NCI-H748 treated with DMSO at 0.1 percent for 48 hours (cell line): ENCODE measurements at regions not wholly inside any gene's neighbourhood (a gene's known extent, or its start where the extent isn't known, plus 50 kb on each side); places are given as distances from the start of the nearest gene placed in this dataset.
A peak's percentile ranks its signal among the peaks of the same experiment; 100 is the strongest.
"Not testable (repeated sequence)": the region's sequence is repeated elsewhere in the genome, so short reads cannot be mapped to it uniquely, and the experiment has no call there.

ENCODE experiments used
- DNase-seq: peaks from one replicate; lab custom pipeline; 2025; lab: John Stamatoyannopoulos, UW

DNA sequence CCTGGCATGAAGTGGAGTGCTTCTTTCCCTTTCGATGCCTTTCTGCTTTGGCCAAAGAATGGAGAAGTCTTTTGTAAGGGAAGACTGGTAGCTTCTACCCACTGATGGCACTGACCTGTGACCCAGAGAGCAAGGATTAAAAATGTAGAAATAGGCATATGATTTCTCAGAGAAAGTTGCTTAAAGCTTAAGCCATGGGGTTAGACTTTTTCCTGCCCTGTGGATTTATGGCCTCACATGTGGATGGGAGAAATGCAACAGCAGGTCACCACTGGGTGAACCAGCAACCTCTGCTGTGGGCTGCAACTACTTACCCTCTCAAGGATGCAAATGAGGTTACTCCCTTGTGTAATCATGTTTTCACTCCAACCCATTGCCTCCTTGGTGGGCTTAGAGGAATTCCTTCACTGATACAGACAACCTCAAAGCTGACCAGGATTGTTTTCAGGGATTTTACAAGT is 86.7 kb upstream of the CDC42EP3 start:
- not testable (repeated sequence) for DNase-seq

DNA sequence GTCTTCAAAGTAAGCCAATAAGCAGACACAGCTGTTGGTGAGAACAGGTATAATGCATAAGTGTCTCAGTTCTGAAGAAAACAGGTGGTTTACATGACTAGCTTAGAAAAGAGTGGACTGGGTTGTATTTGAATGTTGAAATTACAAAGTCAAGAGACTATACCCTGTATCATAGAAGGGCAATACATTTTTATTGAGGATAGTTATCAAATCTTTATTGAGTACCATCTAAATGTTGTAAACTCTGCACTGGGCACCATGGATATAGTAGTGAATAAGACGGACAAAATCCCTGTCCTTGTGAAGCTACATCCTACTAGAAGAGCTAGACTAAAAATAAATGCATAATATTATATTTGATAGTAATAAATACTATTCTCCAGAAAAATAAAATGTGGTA is 88.5 kb upstream of the CDC42EP3 start:
- not testable (repeated sequence) for DNase-seq

DNA sequence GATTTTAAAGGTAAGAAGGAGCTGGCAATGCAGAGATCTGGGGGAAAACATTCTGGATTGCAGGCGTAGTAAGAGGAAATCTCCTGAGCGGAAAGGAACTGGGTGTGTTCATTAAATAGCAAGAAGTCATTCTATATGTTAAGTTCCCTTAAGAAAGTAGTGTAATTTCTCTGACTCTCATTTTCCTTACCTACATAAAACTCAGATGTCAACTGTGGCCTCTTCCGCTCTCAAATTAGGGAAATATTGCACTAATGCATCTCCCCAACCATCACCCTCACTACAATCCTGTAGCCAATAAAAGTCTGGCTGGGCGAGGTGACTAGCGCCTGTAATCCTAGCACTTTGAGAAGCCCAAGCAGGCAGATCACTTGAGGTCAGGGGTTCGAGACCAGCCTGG is 89.0 kb upstream of the CDC42EP3 start:
- no peak for DNase-seq

DNA sequence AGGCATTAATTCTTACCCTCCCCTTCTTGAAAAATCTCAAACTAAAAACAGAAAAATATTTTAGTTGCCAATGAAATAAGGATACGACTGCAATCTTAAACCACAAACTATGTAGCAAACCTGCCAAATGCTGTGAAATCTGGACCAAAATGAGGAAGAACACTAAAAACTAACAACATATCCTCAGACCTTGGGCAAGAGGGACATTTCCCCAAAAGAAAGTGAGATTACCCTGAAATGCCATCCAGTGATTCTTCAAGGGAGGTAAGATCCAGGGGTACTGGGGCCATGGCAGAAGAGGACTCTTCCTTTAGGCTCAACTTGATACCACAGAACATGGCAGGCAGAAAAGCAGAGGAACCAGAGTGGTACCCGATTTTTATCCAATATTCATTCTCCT is 90.8 kb upstream of the CDC42EP3 start:
- not testable (repeated sequence) for DNase-seq

DNA sequence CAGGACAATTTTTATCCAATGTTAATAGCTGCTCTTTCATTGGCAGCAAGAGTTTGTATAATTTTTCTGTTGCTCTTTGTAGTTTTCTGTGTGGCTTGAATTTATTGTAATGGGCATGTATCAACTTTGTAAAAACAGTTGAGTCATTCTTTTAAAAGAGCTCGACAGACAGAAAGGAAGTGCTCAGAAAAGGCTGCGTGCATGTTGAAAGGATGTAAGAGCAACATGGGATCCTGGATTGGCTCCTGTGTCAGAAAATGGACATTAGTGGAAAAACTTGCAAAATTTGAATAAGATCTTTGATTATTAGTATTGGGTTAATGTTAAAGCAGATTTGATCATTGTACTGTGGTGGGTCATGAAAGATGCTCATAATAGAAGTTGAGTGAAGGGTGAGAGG is 93.3 kb upstream of the CDC42EP3 start:
- no peak for DNase-seq

DNA sequence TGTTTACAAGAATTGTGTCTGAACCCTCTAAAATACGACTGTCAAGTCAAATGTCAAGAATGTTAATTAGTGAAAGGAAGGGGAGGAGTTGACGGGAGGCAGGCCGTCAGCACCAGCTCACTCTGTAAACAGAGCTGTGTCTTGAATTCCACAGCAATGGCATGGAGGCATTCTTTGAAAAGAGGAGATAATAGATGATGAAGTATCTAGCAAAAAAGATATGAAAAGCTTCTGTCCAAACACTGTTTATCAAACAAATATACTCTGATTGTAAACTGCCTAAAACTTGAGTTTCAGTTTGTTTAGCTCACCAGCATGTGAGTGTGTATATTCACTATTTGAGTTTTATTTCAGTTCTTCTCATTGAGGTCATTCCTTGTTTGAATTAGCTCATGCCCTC is 94.7 kb upstream of the CDC42EP3 start:
- DNase-seq = no peak

DNA sequence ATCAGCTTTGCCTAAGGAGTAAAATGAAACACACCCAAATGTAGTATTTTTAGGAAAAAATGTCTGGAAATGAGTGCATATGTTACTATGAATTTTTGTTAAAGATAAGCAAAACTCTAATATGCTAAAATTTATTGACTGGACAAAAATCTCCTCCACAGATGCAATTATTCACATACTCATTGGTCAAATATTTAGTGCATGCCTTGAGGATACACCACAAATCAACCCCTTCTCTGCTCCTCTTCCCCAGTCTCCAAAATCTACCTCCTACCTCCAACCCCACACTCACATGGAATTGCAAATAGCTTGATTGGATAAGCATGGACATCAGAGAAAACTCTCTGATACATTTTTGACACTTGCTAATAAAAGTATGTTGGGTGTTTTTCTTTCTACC is 95.6 kb upstream of the CDC42EP3 start:
- no peak for DNase-seq

DNA sequence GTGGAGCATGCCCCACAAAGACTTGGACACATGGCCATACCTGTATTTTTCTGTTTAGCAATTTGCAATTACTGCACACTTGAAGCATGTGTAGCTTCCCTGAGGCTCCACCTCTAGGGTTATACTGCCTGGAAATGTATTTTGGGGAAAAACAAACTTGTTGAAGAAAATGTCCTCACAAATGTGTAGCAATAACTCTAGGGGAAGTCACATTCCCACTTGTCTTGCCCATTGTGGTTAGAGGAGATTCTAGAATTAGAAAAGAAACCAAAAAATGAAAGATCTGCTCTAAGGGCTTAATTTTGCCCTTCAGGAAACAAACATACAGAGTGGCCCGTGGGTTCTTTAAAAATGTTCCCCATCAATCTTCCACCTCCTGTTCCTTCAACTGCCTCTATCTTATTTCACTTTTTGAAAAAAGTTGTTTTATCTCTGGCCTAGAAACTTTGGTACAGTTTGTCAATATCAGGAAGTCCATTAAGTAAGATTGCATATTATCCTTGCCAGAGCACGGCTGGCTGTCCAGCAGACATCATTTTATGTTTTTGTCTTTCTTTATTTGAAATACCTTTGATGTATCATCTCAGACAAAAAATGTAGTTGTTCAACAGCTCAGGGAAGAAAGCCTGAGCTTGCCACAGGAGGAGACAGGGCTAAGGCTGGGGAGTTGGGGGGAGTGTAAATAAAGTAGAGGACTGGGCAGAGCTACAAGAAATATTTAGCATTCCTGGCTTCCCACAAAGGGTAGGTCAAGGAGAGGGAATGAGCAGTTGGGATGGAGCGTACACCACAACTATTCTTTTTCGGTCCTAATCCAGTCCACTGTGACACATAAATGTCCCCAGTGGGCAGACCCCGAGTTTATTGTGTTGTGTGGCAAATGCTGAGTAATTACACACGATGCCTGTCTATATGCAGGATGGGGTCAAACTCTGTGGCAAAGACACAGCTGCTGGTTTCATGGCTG is 96.8 kb upstream of the CDC42EP3 start:
- DNase-seq = no peak

DNA sequence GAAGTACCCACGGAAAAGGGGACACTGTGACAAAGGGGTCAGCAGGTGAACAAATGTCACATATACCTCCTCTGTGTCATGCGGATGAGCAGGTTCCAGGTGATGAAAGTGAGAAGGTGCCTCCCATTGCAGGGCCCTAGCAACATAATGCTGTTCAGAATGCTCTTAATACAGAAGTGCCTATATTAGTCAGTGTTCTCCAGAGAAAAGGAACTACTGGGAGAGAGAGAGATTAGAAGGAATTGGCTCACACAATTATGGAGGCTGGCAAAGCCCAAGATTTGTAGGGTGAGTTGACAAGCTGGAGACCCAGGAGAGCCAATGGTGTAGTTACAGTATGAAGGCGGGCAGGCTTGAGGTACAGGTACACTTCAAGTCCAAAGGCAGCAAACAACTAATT is 98.1 kb upstream of the CDC42EP3 start:
- DNase-seq = no peak

DNA sequence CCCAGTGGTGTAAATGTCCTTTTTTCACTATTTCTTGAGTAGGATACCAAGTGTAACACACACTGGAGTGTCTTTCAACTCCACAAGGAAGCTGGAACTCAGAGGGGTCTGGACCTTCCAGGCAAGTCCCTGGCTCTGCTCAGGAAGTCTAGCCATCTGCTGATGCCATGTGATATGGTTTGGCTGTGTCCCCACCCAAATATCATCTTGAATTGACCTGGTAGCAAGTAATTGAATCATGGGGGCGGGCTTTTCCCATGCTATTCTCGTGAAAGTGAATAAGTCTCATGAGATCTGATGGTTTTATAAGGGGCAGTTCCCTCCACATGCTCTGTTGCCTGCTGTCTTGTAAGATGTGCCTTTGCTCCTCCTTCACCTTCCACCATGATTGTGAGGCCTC is 99.4 kb upstream of the CDC42EP3 start:
- no peak for DNase-seq

DNA sequence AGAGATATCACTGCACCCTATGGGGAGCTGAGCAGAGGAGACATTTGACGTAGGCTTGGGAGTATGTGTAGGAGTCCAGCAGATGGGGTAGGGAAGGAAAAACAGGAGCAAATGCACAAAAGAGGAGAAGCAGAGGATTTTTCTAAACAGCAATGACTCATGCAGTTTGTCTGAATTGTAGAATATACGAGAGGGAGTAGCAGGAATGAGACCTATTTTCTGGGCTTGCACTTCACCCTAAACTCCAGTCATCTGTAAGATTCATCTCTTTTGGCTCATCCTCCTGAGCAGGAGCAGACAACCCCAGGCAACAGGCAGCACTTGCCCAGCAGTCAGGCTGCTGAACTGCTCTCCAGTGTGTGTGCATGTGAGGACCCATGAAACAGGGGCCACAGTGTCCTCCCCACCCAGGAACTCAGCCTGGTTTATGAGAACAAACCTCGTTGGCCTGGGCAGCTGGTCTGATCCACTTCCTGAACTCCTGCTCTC is 100.2 kb upstream of the CDC42EP3 start:
- no peak for DNase-seq

DNA sequence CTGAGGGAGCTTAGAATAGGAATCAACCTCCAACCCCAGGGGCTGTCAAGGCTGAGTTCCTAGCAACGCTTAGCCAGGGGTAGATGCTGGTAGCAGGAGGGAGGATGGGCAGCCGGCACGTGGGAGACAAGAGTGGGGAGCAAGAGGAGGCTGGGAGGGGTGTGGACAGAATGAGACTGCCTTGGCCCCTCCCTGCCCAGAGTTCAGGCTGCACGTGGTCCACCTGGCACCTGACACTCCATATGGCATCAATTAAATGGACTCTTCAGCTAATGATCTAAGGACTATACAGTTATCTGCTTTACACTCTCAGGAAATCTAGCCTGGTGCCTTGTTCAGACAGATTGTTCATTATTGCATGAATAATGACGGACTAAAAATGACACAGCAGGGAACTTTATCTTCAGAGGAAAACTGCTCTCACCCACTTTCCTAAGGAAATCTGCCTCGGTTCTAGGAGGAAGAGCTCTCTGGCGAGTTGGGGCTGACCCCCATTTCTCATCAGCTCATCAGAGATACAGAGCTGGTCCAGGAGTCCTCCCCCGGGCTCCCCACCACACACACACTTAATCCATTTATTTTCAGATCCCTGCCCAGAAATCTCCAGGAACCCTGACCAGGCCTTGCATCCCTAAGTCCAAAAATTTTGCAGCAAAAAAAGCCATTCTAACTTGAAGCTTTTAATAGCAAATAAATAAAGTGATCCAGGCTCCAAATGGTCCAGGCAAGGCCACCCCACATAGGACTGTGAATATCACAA is 102.1 kb upstream of the CDC42EP3 start:
- DNase-seq = peak; percentile 47

DNA sequence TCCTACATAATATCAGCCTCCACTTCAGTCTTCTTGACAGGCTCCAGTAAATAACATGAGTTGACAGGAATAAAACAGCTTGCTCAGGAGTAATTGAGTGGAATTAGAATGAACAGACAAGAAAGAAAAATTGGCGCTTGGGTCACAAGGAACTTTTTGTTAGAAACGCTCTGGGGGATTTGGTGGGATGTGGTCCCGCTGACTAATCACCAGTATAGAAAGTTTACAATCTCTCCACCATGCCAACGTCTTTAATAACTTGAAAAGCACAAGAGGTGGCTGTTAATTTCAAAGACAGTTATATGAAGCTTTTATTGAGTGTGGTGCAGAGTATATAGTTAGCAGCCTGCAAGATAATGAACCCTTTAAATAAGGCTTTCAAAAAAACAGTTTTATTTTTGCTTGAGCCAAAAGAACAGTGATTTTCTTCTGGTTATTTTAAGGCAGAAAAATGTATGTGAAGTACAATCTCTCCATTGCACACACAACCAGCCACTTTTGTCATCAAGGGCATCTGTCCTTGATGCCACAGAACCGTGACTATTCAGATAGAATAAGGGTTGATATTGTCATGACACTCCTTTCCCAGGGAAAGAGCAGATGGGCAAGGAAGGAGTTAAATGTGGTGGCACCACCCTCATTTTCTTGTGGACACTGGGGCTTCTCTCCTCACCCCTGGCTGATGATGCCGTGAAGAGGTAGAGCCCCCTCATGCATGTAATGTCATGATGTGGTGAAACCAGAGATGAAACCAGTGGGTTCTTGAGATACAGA is 102.9 kb upstream of the CDC42EP3 start:
- not testable (repeated sequence) for DNase-seq

DNA sequence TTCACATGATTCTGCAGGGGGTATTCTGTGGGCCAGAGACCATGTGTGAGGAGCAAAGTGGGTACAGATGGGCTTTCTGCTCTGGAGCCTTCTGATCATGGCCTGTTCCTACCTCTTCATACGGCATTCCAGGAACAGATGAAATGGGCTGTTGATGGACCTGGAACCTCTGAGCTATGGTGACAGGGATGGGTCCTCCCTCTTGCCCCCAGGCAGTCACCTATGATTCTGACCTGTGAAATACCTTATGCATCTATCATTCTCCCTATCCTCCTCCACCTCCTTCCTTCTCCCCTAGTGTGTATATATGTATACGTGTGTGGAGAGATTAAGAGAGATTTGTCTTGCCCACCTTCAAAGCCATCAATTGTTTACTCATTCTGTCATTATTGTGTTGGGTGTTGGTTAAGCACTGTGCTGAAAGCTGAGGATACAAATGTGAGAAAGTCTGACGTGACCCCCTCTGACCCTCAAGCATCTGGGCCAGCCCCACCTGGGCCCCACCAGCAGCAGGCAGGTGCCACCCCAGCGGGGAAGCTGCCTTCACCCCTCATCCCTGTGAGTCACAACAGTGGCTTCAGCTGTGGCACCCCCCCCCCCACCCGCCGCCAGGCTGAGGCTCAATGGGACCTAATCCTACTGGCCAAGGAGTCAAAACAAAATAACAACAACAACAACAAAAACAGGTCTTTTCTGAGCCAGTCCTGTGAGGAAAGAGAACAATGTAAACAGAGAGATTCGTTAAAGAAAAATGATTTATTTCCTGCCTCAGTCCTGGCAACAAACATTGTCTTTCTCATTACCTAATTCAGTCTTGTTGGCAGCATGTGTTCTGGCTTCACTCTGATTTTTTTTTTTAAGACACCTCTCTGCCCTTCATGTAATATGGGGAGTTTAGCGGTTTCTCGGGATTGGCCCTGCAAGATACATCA is 103.8 kb upstream of the CDC42EP3 start:
- DNase-seq = no peak

DNA sequence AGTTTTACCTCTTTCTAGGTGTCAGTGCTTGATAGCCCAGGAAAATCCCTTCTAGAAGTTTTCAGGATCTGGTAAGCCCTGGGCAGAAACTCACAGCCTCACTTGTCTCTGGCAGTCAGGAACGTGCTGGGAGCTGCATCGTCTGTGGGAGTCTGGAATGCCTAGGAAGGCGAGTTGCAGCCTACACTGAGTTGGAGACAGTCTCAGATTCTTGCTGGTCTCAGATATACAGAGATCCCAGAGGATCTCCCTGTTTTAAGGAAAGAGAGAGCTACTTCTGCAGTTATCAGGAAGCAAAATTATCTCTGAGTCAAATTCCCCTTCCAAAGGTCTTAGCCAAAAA is 104.4 kb upstream of the CDC42EP3 start:
- DNase-seq = no peak

DNA sequence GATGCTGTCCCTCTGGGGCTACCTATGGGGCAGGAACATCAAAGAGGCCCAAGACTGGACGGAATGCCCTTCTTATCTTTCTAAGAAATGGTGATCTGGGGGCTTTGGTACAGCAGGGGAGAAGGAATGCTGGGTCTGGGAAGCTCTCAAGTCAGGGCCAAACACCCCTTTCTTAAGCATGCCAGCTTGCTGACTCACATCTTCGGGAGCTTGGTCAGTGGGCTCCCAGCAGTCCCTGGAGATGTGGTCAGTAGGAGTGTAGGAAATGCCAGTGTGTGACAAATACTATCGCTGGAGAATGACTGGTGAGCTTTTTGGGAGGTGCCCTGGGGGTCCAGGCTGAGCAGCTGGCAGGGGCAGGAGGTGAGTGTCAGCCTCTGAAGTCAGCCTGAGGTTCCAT is 105.0 kb upstream of the CDC42EP3 start:
- no peak for DNase-seq

DNA sequence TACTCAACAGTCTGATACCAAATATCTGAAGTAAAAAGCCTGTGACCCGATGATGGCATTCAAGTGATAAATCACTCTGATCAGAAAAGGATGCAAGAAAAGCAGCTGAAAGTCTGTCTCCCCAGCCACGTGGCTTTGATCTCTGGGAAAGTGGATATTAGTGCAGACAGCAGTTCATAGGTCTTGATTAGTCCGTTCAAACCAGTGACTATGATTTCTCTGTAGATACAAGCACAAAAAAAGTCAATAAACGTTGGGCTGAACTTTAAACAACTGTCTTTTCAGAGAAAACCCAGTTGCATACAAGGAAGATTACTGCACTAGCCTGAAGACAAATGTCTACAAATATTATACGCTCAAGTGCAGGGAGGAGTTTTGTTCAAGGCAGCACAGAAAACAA is 107.7 kb upstream of the CDC42EP3 start:
- DNase-seq = no peak

DNA sequence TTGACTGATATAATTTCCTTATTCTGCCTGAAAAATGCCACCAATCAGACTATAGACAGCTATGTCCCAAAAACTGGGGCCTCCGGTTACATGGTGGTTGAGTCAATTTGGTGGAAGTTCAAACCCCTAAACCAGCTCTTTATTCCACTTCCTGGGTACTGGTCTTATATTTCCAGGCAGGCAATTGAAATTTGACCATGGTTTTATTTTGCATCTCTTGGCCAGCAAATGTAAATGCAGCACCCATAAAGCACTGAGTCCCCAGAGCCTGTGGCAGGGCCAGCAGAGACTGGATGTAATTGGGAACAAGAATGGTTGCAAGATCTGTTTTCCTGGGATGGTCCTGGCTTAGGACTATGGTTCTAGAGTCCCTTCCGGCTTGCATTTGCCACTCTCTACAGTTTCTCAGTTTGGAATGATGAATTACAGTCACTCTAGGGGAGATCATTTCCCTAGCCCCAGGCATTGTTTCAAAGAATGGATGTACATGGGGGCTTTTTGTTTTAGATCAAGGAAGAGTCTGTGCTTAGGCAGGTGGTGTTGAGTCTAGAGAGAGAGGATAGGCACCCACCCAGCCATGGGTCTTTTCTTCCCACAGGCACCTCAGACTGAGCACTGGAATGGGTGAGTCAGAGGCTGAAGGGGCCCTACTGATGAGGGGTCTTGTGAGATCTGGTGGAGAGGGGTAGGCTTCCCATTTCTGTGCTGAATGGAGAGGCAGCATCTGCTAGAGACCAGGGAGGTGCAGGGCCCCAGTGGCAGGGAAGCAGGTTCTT is 108.4 kb upstream of the CDC42EP3 start:
- no peak for DNase-seq

DNA sequence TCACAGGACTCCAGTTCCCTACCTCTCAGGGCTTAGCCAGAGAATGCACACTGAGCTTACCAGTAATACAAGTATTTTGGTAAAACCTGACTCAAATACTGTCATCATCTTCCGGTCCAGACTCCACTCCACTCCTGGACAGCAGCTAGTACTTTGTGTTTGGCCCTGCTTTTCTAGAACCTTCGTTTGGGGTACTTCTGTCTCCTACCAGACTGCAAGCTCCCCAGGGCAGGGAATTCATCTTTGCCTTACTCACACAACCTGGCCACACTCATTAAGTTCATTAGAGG is 108.9 kb upstream of the CDC42EP3 start:
- DNase-seq = no peak

DNA sequence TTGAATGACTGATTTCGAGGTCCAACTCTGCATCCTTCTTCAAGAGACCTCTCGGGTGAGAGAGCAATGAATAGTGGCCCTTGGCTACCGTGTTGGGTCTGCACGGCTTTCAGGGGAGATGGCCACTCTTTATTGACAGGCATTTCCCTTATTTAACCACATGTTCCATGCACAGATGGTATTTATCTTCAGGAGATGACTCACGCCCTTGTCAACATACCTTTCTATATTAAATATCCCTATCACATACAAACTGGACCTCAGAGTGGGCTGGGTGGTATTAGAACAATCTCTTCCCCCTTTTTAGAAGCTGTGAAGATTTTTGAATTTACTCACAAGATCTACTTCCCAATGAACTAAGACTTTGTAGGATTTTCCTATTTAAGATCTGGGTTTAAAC is 109.6 kb upstream of the CDC42EP3 start:
- peak; percentile 51 for DNase-seq
